Cardiac muscle cell (in vitro differentiated cells and primary cell): ENCODE measurements at regions not wholly inside any gene's neighbourhood (a gene's known extent, or its start where the extent isn't known, plus 50 kb on each side); places are given as distances from the start of the nearest gene placed in this dataset.

ENCODE experiments used
- DNase-seq, 2 donors: peaks; one replicate each; pipeline versions ENCODE4 v3.0.0 to v3.0.0-alpha.2; 2010 to 2017; ENCODE audit warnings: low read depth in 1 of 2, low spot score in 1 of 2
- H3K27ac ChIP-seq: fragments of 200-600 bp; sonication (generic); 2 replicates; pipeline ENCODE4 v1.5.1; 2016
- H3K27me3 ChIP-seq: fragments of 200-600 bp; sonication (generic); 2 replicates; pipeline ENCODE4 v1.6.0; 2016; ENCODE audit warnings: control low read depth
- H3K36me3 ChIP-seq: fragments of 200-600 bp; sonication (generic); 2 replicates; pipeline ENCODE4 v1.5.1; 2016; ENCODE audit warnings: control low read depth
- H3K4me1 ChIP-seq: fragments of 200-600 bp; sonication (generic); 2 replicates; pipeline ENCODE4 v1.8.1; 2017; ENCODE audit warnings: low read depth, mild to moderate bottlenecking, mixed run types
- H3K4me3 ChIP-seq: fragments of 200-600 bp; sonication (generic); 2 replicates; pipeline ENCODE4 v1.5.1; 2016; ENCODE audit warnings: mild to moderate bottlenecking
- H3K9me3 ChIP-seq: fragments of 200-600 bp; sonication (generic); 2 replicates; pipeline ENCODE4 v1.5.1; 2017; ENCODE audit warnings: low read depth, mild to moderate bottlenecking, control low read depth
- CTCF ChIP-seq: IDR thresholded peaks from 2 replicates; pipeline ENCODE4 v1.5.1; 2012; ENCODE audit warnings: low read depth, mild to moderate bottlenecking, low read length

- H3K9me3 ChIP-seq = no peaks in the 10 kb centered on the region
- no peaks in the 10 kb centered on the region for H3K36me3 ChIP-seq
- H3K27ac ChIP-seq = no peak overlapping the region
- H3K4me1 ChIP-seq = no peaks in the 10 kb centered on the region
- H3K27me3 ChIP-seq = no peaks in the 10 kb centered on the region
- no peak for TF ChIP-seq CTCF
- no peak overlapping the region for H3K4me3 ChIP-seq
- DNase-seq = no peak
Measured at GRCh38 chr4:178105242-178105641, 663.0 kb upstream of the AGA start.

- H3K36me3 ChIP-seq = no peaks in the 10 kb centered on the region
- H3K27ac ChIP-seq = no peak overlapping the region
- no peak for TF ChIP-seq CTCF
- H3K9me3 ChIP-seq = no peaks in the 10 kb centered on the region
- no peak overlapping the region for H3K4me3 ChIP-seq
- no peak for DNase-seq
- H3K27me3 ChIP-seq = no peaks in the 10 kb centered on the region
- no peaks in the 10 kb centered on the region for H3K4me1 ChIP-seq
Measured at GRCh38 chr4:178136736-178137345, 694.6 kb upstream of the AGA start.

- no peak for TF ChIP-seq CTCF
- Histone ChIP-seq H3K4me1 (no peaks in the 10 kb centered on the region), H3K27ac (no peak overlapping the region), H3K9me3 (no peaks in the 10 kb centered on the region), H3K27me3 (no peaks in the 10 kb centered on the region), H3K36me3 (no peaks in the 10 kb centered on the region), H3K4me3 (no peak overlapping the region)
- no peak for DNase-seq
Measured at GRCh38 chr4:178137732-178138471, 695.7 kb upstream of the AGA start.

- Histone ChIP-seq H3K27me3 (no peaks in the 10 kb centered on the region), H3K27ac (no peak overlapping the region), H3K4me3 (no peak overlapping the region), H3K36me3 (no peaks in the 10 kb centered on the region), H3K4me1 (no peaks in the 10 kb centered on the region), H3K9me3 (no peaks in the 10 kb centered on the region)
- no peak for DNase-seq
- TF ChIP-seq CTCF = no peak
Measured at GRCh38 chr4:178138491-178138890, 696.3 kb upstream of the AGA start.

- Histone ChIP-seq H3K4me1 (no peaks in the 10 kb centered on the region), H3K9me3 (no peaks in the 10 kb centered on the region), H3K4me3 (no peak overlapping the region), H3K27ac (no peak overlapping the region), H3K27me3 (no peaks in the 10 kb centered on the region), H3K36me3 (no peaks in the 10 kb centered on the region)
- no peak for TF ChIP-seq CTCF
- DNase-seq = no peak
Measured at GRCh38 chr4:178140326-178140915, 698.2 kb upstream of the AGA start.
